GM21515 (cell line): ENCODE measurements at regions not wholly inside any gene's neighbourhood (a gene's known extent, or its start where the extent isn't known, plus 50 kb on each side); places are given as distances from the start of the nearest gene placed in this dataset.
A peak's percentile ranks its signal among the peaks of the same experiment; 100 is the strongest.

Experiments
- ATAC-seq: cut with Tn5 transposase; IDR thresholded peaks from one replicate; pipeline ENCODE4 v1.9.1; 2021; ENCODE audit not compliant: unreplicated experiment

DNA sequence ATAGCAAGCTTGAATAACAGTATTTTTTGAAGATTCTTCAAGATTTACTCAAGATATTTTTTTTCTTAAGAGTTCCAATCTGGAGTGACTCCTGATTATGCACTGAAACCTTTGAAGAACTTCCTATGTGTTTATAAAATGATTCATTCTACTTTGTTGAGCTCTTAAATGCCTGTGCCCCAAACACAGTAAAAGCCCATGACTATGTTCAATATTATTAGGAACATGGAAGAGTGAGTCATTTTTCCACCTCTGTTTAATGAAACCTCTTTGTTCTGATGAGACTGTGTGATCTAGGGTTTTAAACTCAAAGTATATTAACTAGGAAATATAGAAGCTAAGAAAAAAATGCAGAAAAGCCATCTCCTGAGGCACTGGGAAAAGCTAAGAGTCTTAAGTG lies 415.0 kb upstream of the FBXO33 start:
- ATAC-seq, result no peak

DNA sequence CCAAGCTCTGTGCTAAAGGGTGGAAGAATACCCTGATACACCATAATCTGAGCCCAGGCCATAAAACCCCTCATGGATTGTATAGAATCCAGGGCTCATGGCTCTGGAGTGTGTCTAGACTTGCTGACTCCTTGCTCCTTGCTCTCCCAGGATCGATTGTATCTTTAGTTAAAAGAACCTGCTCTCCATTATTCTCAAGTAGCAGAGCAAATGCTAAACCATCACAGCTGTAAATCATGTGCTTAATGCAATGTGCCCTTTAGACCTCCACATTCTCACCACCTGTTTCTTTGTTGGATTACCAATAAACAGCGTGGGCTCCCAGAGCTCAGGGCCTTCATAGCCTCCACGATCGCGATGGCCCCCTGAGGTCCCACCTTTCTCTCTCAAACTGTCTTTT lies 411.6 kb upstream of the FBXO33 start:
- ATAC-seq, result no peak

DNA sequence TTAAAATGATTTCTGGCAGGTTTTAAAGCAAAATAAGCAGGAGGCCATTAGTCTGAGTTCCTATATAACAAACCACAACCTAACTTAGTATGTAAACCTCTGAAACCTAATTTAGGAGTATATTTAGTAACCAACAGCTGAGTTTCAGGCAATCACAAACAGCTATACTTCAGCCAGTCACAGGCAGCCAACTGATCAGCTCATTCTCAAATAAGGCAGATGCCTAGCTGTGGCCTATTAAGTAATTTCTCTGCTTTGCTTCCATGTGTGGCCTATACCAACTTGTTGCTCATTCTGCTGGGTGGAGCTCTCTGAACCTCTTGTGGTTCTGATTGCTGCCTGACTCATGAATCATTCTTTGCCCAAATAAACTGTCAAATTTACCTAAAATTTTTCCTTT lies 408.9 kb upstream of the FBXO33 start:
- ATAC-seq, result no peak

DNA sequence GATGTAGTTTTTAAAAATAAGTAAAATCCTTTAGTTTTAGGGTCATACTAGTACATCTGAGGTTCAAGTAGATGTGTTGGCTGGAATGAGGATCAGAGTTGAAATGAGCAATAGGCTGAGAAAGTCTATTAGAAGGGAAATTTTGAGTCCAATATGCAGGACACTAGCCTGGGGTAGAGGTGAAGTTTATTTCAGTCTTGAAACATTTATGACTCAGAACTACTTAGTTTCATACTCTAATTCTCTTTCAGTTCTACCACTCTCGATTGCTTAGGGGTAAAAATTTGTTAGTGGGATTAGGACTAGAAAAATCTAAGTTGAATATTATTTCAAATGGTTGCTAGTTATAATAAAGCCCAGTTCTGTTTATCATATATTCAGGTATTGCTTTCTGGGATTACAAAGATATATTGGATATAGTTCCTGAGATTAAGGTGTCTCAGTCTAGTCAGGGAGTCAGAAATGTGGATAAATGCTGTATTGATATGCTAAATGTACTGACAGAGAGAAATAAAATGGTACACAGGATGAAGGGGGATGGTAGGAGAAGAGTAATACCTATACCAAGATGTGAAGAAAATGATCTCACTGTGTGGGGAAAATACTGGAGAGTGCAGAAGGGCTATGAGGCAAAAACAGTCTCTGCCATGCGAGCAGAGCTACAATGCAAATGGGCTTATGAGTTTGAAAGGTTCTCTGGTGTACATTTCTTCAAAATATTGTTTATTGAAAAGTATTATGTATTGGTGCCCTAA lies 395.8 kb upstream of the FBXO33 start:
- peak; percentile 93 for ATAC-seq

DNA sequence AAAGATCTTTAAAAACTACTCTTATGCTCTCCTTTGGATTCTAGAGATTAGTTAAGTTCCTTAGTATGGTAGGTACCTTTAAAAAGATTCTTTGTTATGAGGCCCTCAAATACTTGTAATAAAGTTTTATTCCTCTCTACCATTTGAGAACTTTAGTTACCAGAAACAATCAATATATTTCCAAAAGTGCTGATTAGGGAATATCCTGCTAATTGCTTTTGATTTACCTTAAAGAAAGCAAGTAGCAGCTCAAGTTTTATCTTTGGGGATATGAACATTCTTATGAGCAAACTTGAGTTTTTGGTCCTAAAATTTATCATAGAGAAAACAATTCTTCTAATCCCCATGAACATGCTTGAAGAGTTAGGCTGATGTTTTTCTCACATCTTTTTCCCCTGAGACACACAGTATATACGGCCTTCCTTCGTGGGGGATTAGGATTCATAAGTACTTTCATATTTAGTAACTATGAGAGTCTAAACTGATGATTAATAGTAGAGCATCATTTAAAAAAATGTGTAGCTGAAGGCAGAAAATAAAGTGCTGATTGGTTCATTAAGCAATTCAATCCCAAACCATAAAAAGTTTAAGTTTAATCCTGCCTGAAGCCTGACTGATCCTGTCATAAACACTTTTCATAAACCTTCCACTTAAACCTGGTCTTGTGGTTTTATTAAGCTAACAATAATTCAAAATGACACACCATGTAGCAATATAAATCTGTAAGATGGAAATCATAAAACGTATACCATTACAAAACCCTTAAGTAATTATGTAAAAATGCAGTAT lies 380.5 kb upstream of the FBXO33 start:
- no peak for ATAC-seq

DNA sequence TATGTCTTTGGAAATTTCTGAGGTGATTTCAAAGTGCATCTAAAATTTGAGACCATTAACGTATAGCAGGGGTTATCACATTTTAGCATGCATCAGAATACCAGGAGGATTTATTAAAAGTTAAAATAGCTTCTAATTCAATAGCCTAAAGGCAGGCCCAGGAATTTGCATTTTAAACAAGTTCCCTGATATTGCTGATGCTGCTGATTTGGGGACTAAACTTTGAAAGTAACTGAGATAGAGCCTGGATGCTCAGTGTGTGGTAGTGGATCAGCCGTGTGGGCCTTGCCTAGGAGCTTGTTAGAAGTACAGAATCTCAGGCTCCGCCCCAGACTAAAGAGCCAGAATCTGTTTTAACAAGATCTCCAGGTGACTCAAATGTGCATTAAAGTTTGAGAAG lies 375.0 kb upstream of the FBXO33 start:
- ATAC-seq, result no peak

DNA sequence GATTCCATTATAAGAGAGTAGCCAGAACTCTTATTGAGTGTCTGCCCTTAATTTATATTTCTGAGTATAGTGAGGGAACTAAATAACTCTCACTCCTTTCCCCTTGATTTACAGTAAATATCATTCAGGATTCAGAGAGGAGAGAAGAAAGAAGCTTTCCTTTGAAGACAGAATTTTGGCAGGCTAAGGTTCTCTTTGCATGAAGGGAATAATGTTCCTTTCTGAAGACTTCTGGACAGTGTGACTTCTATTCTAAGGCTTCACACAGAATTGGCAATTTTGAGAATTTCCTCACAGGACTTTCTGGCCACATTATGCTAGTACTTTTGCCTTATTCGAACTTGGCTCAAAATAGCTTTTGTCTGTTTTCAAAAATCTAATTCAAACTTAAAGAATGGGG lies 352.2 kb upstream of the FBXO33 start:
- no peak for ATAC-seq

DNA sequence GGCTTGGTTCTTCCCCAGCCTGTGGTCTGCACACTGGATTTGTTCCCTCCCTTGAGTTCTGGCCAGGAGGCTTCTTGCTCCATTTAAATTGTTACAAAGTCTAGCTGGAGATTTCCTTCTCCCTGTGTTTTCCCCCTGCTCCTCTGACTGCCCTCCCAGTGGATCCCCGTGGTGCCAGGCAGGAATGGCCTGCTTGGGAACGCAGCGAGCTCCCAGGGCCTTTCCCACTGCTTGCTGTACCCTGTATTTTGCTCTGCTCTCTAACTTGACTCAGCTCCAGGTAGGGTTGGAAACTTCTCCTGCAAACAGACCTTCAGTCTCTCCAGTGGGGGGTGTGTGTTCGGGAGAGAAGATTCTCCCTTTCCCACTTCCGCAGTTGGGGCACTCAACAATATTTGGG lies 349.2 kb upstream of the FBXO33 start:
- no peak for ATAC-seq

DNA sequence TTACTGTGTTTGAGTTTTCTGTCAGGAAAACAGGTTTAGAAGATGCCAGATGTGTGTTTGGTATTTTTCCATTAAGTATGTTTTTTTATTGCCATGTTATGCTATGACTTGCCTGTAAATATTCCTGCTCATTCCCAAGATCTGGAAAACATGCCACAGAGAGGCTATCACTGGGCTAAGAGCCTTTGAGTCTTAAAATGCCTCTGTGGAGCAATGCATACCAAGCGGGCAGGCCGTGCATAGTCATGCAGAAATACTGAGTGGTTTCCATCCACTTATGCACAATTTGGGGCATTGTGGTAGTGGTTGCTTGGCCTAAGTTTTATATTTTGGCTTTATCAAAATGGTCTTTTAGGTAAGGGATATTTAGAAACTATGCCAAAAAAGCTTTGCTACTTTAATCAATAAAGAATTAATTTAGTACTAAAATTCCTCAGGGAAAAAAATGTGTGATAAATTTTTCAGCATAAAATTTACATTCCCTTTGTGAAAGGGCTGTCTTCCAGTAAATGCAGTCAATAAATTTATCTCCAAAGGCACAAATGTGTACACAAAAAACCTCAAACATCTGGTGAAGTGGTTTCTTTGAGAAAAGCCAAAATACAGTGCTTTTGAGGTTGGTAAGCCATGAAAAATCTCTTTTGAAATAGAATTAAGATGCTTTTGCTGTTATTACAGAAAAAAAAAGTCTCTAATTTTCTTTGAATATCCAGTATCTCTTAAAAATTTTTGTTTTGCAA lies 341.3 kb upstream of the FBXO33 start:
- no peak for ATAC-seq

DNA sequence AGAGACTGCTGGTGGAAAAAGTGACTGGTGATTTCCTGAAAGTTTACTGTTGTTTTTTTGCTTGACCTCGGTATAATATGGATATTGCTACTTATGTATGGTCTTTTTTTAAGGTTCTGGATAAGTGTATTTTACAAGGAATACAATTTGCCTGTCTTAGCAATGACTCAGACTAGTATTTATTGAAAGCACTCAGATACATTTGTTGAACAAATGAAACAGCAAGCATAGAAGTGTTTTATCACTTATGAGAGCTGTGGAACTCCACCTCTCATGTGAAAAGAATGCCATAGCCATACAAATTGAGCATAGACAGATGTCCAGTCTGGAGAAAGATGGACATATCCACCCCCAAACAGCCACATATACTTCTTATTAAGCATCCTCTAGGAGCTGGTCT lies 340.4 kb upstream of the FBXO33 start:
- ATAC-seq, result no peak

DNA sequence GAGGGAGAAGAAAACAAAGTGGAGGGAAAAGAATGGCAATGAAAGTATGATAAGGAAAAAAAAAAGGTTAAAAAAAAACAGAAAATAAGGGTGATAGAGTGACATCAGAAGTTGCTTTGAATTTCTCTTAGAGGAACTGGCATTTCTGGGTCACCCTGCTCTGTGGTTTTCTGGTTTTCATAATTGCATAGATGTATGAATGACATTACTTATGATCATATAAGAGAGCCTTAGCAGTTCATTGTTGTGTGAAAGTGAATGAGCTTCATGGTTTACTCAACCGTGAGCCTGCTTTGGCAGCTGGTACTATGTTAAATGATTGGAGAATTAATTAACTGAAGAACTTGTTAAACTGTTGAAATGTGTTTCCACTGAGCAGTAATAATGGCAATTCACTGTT lies 336.4 kb upstream of the FBXO33 start:
- ATAC-seq, result no peak

DNA sequence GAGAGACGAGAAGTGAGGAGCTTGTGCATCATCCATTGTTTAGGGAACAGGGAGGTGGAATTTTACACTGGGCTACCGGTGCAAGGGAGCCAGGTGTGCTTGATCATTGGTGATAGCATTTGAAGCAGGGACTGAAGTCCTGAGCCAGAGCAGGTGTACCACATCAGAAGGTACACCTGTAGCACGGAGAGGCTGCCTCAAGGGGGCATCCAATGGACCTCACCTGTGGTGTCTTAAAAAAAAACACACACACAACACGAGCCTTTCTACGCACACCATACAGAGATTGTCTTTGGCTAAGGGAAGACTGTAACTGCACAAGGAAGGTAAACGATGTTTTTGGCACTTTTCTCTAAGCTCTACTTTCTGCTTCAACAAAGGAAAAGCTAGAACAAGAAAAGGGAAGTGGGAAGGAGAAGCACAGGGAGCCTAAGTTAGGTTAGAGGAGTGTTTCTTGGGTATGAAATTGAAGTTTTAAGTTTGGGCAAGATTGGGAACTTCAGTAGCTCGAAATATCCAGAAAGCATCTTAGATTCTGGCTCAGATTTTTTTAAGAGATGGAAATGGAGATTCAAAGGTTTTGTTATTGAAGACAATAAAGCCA lies 334.3 kb upstream of the FBXO33 start:
- no peak for ATAC-seq

DNA sequence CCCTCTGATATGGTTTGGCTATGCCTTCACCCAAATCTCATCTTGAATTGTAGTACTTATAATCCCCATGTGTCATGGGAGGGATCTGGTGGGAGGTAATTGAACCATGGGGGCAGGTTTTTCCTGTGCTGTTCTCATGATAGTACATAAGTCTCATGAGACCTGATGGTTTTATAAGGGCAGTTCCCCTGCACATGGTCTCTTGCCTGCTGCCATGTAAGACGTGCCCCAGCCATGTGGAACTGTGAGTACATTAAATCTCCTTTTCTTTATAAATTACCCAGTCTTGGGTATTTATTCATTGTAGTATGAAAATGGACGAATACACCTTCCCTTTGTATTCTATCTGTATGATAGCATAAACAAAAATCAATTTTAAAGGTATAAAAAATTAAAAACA lies 333.4 kb upstream of the FBXO33 start:
- ATAC-seq, result no peak

DNA sequence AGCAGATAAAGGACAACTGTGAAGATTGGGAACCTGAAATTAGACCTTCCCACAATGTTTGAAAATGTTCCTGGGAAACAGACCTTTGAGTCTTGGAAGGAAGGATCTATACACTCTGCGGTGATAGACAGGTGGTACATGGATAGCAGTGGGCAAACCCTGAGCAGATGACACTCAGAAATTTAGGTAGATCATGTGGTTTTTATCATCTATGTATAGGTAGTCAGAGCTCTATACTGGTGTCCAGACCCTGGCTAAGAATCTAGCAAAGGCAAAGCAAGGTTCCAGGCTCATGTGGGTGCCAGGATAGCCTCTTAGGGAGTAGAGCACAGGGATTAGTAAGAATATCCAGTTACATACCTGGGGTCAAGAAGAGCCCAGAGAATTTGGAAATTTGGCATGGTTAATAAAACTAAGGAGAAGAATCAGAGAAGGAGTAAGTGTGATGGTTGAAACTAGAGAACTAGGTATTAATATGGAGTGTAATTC lies 331.2 kb upstream of the FBXO33 start:
- ATAC-seq, result no peak

DNA sequence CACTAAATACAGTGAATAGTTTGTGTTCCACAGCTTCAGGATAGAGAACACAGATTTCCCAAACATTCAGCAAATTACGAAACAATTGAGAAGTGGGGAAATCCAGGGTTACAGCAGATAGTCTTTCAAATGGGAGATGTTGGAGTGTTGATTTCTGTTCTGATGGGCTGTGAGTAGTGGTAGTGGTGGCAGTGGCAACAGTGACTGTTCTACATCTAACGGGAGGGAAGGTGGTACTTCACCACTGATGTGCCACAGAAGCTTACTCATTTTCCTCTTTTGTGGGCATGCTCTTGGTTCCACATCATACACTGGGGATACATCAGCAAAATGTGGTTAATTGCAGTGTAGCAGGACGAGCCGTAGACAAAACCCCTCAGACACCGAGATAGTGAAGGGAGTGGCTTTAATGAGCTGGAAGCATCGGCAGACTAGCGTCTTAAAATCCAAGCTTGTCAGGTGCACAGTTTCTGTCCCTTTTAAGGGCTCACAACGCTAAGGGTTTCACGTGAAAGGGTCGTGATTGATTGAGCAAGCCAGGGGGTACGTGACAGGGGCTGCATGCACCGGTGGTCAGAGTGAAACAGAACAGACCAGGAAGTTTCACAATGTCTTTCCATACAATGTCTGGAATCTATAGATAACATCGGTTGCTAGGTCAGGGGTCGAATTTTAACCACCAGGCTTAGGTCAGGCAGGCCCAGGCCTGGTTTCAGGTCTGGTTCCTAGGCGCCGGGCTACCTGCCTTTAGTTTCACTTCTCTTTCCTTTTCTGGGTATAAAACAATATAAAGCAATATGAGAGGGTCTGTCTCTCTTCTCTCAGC lies 330.6 kb upstream of the FBXO33 start:
- ATAC-seq, result no peak

DNA sequence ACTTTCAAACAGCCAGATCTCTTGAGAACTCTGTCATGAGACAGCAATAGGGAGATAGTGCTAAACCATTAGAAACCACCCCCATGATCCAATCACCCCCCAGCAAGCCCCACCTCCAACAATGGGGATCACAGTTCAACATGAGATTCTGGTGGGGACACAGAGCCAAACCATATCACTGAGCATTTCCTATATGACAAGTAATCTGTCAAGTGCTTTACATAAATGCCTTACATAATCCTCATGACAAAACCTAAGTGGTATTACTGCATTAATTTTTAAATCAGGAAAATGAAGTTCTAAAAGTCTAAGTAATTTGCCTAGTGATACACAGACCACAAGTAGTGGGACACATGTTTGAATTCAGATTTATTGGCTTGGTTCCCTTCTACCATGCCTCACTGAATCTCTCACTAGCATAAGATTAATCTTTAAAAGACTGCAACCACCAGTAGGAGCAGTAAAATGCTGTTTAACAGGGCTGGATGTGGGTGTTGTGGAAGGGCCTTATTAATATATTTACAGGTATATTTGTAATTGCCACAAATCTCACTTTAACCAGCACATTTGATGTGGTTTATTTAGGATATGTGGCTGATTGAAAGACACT lies 323.1 kb upstream of the FBXO33 start:
- no peak for ATAC-seq

DNA sequence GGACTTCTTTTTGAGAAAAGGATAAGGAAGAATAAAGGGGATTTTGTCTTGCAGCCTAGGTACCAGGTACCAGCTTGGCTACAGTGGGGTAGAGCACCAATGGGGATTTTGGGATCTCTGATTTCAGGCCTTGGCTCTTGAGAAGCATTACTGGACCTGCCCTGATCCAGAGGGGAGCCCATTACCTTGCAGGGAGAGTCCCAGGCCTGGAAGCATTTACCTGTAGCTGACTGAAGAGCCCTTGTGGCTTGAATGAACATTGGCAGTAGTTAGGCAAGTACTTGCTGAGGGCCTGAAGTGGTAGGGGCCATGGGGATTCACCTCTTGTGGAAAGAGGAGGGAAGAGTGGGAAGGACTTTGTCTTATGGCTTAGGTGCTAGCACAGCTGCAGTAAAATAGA lies 308.2 kb upstream of the FBXO33 start:
- ATAC-seq, result no peak

DNA sequence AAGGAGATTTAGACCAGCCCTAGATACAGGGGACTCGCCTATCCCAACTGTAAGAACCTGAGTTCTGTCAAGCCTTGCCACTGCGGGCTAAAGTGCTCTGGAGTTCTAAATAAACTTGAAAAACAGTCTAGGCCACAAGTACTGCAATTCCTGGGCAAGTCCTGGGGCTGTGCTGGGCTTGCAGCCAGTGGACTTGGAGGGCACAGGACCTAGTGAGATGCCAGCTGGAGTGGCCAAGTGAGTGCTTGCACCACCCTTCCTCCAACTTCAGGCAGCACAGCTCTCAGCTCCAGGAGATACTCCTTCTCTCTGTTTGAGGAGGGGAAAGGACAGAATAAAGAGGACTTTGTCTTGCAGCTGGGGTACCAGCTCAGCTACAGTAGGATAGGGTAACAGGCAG lies 307.6 kb upstream of the FBXO33 start:
- no peak for ATAC-seq

DNA sequence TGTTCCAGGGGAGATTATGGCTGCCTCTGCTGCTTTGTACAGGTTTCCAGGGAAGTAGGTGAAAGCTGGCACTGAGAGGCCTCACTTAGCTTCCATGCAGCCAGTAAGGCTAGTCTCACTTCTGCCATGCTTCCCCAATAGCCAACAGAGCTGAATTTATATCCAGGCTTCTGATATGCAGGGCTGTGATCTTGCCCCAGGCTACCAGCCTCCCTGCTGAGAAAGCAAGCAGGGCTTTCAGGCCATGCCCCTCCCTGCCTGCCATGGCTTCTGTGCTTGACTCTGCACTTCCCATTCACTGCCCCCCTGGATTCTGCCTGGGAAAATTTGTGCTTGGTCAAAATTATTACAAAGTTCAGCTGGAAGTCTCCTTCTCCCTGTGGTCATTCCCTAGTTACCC lies 302.1 kb upstream of the FBXO33 start:
- no peak for ATAC-seq

DNA sequence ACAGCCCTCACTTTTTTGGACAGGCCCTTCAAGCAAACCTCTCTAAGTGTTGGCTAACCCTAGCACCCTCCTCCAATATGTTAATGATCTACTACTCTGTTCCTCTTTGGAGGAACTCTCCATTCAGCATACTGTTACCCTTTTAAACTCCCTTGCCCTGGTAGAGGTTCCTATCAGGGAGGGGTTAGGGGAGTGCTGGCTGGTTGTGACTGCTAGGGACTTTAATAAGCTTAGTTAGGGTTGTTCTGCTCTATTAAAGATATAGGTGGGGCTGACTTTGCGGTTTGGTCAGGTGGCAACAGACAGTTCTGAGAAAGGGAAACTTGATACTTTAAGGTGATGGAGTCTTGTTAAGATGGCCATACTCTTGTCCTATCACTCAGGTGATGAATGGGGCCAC lies 301.5 kb upstream of the FBXO33 start:
- ATAC-seq, result no peak
